H9 (cell line): ENCODE measurements at regions not wholly inside any gene's neighbourhood (a gene's known extent, or its start where the extent isn't known, plus 50 kb on each side); places are given as distances from the start of the nearest gene placed in this dataset.

Experiments used
- DNase-seq: peaks from one replicate; pipeline ENCODE4 v3.0.0-alpha.2; 2017
- H2AFZ ChIP-seq: one replicate; pipeline ENCODE4 v1.6.1; 2013; ENCODE audit warnings: mild to moderate bottlenecking, low read length, control low read depth, moderate library complexity
- H2AK5ac ChIP-seq: 2 replicates; pipeline ENCODE4 v1.6.1; 2013; ENCODE audit warnings: low read length, control low read depth, mixed read lengths; ENCODE audit not compliant: insufficient read length
- H2BK120ac ChIP-seq: one replicate; pipeline ENCODE4 v1.6.1; 2013; ENCODE audit warnings: low read depth, mild to moderate bottlenecking, low read length, control low read depth, inconsistent platforms; ENCODE audit not compliant: poor library complexity, severe bottlenecking
- H2BK12ac ChIP-seq: 2 replicates; pipeline ENCODE4 v1.6.1; 2013; ENCODE audit warnings: low read length, control low read depth, mixed read lengths, low read depth; ENCODE audit not compliant: insufficient read length
- H2BK15ac ChIP-seq: 2 replicates; pipeline ENCODE4 v1.6.1; 2013; ENCODE audit warnings: low read depth, low read length, control low read depth
- H2BK20ac ChIP-seq: one replicate; pipeline ENCODE4 v1.6.1; 2013; ENCODE audit warnings: low read depth, mild to moderate bottlenecking, low read length, control low read depth, inconsistent platforms; ENCODE audit not compliant: poor library complexity, severe bottlenecking
- H2BK5ac ChIP-seq: 2 replicates; pipeline ENCODE4 v1.6.1; 2013; ENCODE audit warnings: low read length, control low read depth, mixed read lengths; ENCODE audit not compliant: insufficient read length
- H3K14ac ChIP-seq: 2 replicates; pipeline ENCODE4 v1.6.1; 2013; ENCODE audit warnings: low read length, control low read depth; ENCODE audit not compliant: insufficient read depth
- H3K18ac ChIP-seq: 2 replicates; pipeline ENCODE4 v1.6.1; 2013; ENCODE audit warnings: low read depth, mild to moderate bottlenecking, mixed read lengths, low read length, control low read depth; ENCODE audit not compliant: insufficient read length
- H3K23ac ChIP-seq: 2 replicates; pipeline ENCODE4 v1.6.1; 2013; ENCODE audit warnings: low read length, control low read depth, mixed read lengths, low read depth; ENCODE audit not compliant: insufficient read length
- H3K23me2 ChIP-seq: 2 replicates; pipeline ENCODE4 v1.6.1; 2013; ENCODE audit warnings: low read depth, mild to moderate bottlenecking, mixed read lengths, low read length, control low read depth; ENCODE audit not compliant: insufficient read length, poor library complexity, severe bottlenecking
- H3K27ac ChIP-seq: 2 replicates; pipeline ENCODE4 v1.5.1; 2013; ENCODE audit warnings: low read length, control low read depth, mixed read lengths, low read depth; ENCODE audit not compliant: insufficient read length
- H3K27me3 ChIP-seq: 2 replicates; pipeline ENCODE4 v1.6.1; 2013; ENCODE audit warnings: low read length, control low read depth, inconsistent platforms; ENCODE audit not compliant: insufficient read depth
- H3K4ac ChIP-seq: 2 replicates; pipeline ENCODE4 v1.6.1; 2013; ENCODE audit warnings: low read depth, mild to moderate bottlenecking, control low read depth, inconsistent platforms, low read length, moderate library complexity
- H3K4me1 ChIP-seq: 2 replicates; pipeline ENCODE4 v1.6.1; 2013; ENCODE audit warnings: low read length, control low read depth, inconsistent platforms; ENCODE audit not compliant: insufficient read depth
- H3K4me2 ChIP-seq: 2 replicates; pipeline ENCODE4 v1.6.1; 2013; ENCODE audit warnings: low read length, control low read depth, mixed read lengths; ENCODE audit not compliant: insufficient read length, insufficient read depth
- H3K56ac ChIP-seq: 2 replicates; pipeline ENCODE4 v1.6.1; 2013; ENCODE audit warnings: low read depth, mild to moderate bottlenecking, mixed read lengths, low read length, control low read depth; ENCODE audit not compliant: insufficient read length
- H3K79me1 ChIP-seq: 2 replicates; pipeline ENCODE4 v1.6.1; 2013; ENCODE audit warnings: low read depth, mild to moderate bottlenecking, moderate library complexity, low read length, control low read depth, inconsistent platforms; ENCODE audit not compliant: insufficient read depth, poor library complexity, severe bottlenecking
- H3K79me2 ChIP-seq: 2 replicates; pipeline ENCODE4 v1.6.1; 2013; ENCODE audit warnings: low read length, control low read depth, inconsistent platforms; ENCODE audit not compliant: insufficient read depth
- H3K9ac ChIP-seq: 2 replicates; pipeline ENCODE4 v1.6.1; 2013; ENCODE audit warnings: low read length, control low read depth, mixed read lengths; ENCODE audit not compliant: insufficient read length; ENCODE audit errors: extremely low read depth
- H3K9me3 ChIP-seq: one replicate; pipeline ENCODE4 v1.6.1; 2013; ENCODE audit warnings: low read depth, low read length, inconsistent platforms; ENCODE audit not compliant: control insufficient read depth
- H3T11ph ChIP-seq: one replicate; pipeline ENCODE4 v1.6.1; 2013; ENCODE audit warnings: mild to moderate bottlenecking, low read length, control low read depth, inconsistent platforms
- H4K20me1 ChIP-seq: one replicate; pipeline ENCODE4 v1.6.1; 2013; ENCODE audit not compliant: control insufficient read depth, insufficient read length, insufficient read depth
- H4K5ac ChIP-seq: 2 replicates; pipeline ENCODE4 v1.6.1; 2013; ENCODE audit warnings: low read depth, mild to moderate bottlenecking, mixed read lengths, low read length, control low read depth; ENCODE audit not compliant: insufficient read length
- H4K8ac ChIP-seq: replicated peaks from 2 replicates; pipeline ENCODE4 v1.6.1; 2013; ENCODE audit warnings: low read length, control low read depth, mixed read lengths, low read depth; ENCODE audit not compliant: insufficient read length
- H4K91ac ChIP-seq: 2 replicates; pipeline ENCODE4 v1.6.1; 2013; ENCODE audit warnings: low read depth, mild to moderate bottlenecking, moderate library complexity, mixed read lengths, low read length, control low read depth; ENCODE audit not compliant: insufficient read length
- H3K27ac Mint-ChIP-seq, 3 experiments: 2 replicates in 2 of 3; 3 replicates in 1 of 3; pipeline ENCODE4 v1.8.0; 2020 to 2021; ENCODE audit warnings: mixed read lengths in 3 of 3, mild to moderate bottlenecking in 1 of 3, moderate library complexity in 1 of 3
- H3K27me3 Mint-ChIP-seq: 2 replicates; pipeline ENCODE4 v1.8.0; 2021; ENCODE audit warnings: low read depth, mild to moderate bottlenecking, moderate library complexity, mixed read lengths
- H3K36me3 Mint-ChIP-seq, 3 experiments: 2 replicates in 2 of 3; 3 replicates in 1 of 3; pipeline ENCODE4 v1.8.0; 2020 to 2021; ENCODE audit warnings: low read depth in 3 of 3, mixed read lengths in 3 of 3; ENCODE audit not compliant: insufficient read depth in 1 of 3
- H3K4me1 Mint-ChIP-seq, 2 experiments: 2 replicates each; pipeline ENCODE4 v1.8.0; 2020; ENCODE audit warnings: mixed read lengths in 2 of 2
- H3K4me3 Mint-ChIP-seq, 2 experiments: 2 replicates in 1 of 2; 3 replicates in 1 of 2; pipeline ENCODE4 v1.8.0; 2020 to 2021; ENCODE audit warnings: mild to moderate bottlenecking in 2 of 2, mixed read lengths in 2 of 2, moderate library complexity in 1 of 2
- H3K9me3 Mint-ChIP-seq, 2 experiments: 2 replicates in 1 of 2; 3 replicates in 1 of 2; pipeline ENCODE4 v1.8.0; 2020; ENCODE audit warnings: mild to moderate bottlenecking in 2 of 2, mixed read lengths in 2 of 2, moderate library complexity in 1 of 2
- CTCF ChIP-seq: fragments of 200-600 bp; sonication (generic); conservative IDR thresholded peaks from 3 replicates; pipeline ENCODE4 v1.8.0; 2021; ENCODE audit warnings: antibody characterized with exemption, mild to moderate bottlenecking
- WGBS: extraction: QIAGEN DNeasy Blood & Tissue Kit; methylation state at CpG from one replicate; pipeline ENCODE4 v1.1.7; 2013; ENCODE audit warnings: missing lambda C conversion rate, low lambda C conversion rate, mixed read lengths; ENCODE audit not compliant: insufficient read length; ENCODE audit errors: extremely low coverage; 5-methylcytosine and 5-hydroxymethylcytosine counted together

- no CpG with 5 or more reads among the region's 5 CpGs for WGBS
- no peak for DNase-seq
These were observed 164.9 kb downstream of the NR2F2 start for GRCh38 chr15:96495386-96495785.

More at GRCh38 chr15:96495386-96495785, 164.9 kb downstream of the NR2F2 start:
- Histone ChIP-seq H4K91ac (no peak overlapping the region), H3K23ac (no peak overlapping the region), H2BK12ac (no peak overlapping the region), H3T11ph (no peak overlapping the region), H4K8ac (no peak overlapping the region), H3K14ac (no peak overlapping the region), H3K27me3 (no peaks in the 10 kb centered on the region), H3K9me3 (no peaks in the 10 kb centered on the region), H2AFZ (no peak overlapping the region), H3K4me1 (no peaks in the 10 kb centered on the region), H2BK15ac (no peak overlapping the region), H3K9ac (no peak overlapping the region), H3K27ac (no peak overlapping the region), H4K20me1 (no peaks in the 10 kb centered on the region), H3K79me2 (no peaks in the 10 kb centered on the region), H3K4me2 (no peak overlapping the region), H4K5ac (no peak overlapping the region), H3K23me2 (no peaks in the 10 kb centered on the region), H3K18ac (no peak overlapping the region), H2BK20ac (no peak overlapping the region), H3K79me1 (no peaks in the 10 kb centered on the region), H2BK120ac (no peak overlapping the region), H2AK5ac (no peak overlapping the region), H2BK5ac (no peak overlapping the region), H3K4ac (no peak overlapping the region), H3K56ac (no peak overlapping the region)
- Mint-ChIP-seq H3K4me3 (no peak overlapping the region), H3K9me3 (peaks cover 0 to 2% of the 10 kb centered on the region in 2 experiments; a peak in 2 of 5 replicates), H3K27me3 (peaks cover 16% of the 10 kb centered on the region), H3K4me1 (no peaks in the 10 kb centered on the region), H3K36me3 (no peaks in the 10 kb centered on the region), H3K27ac (no peak overlapping the region; a peak in 1 of 7 replicates)
- no peak for TF ChIP-seq CTCF
